ENCODE measurements at regions not wholly inside any gene's neighbourhood (a gene's known extent, or its start where the extent isn't known, plus 50 kb on each side); places are given as distances from the start of the nearest gene placed in this dataset.

DNA sequence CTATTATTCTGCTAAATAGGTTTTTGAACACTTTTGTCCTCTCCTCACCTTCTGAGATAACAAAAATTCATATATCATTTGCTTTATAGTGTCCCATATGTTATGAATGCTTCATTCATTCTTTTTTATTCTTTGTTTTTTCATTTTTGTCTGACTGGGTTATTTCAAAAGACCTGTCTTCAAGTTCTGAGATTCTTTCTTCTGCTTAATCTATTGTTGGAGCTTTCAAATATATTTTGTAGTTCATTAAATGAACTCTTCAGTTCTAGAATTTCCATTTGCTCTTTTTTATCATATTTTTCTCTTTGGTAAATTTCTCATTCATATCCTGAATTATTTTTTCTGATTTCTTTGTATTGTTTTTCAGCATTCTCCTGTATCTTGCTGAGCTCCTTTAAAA, 53.1 kb upstream of the SCIN start:
- DNase-seq (ENCODE audit: extremely low read depth, low read depth), result no peak

DNA sequence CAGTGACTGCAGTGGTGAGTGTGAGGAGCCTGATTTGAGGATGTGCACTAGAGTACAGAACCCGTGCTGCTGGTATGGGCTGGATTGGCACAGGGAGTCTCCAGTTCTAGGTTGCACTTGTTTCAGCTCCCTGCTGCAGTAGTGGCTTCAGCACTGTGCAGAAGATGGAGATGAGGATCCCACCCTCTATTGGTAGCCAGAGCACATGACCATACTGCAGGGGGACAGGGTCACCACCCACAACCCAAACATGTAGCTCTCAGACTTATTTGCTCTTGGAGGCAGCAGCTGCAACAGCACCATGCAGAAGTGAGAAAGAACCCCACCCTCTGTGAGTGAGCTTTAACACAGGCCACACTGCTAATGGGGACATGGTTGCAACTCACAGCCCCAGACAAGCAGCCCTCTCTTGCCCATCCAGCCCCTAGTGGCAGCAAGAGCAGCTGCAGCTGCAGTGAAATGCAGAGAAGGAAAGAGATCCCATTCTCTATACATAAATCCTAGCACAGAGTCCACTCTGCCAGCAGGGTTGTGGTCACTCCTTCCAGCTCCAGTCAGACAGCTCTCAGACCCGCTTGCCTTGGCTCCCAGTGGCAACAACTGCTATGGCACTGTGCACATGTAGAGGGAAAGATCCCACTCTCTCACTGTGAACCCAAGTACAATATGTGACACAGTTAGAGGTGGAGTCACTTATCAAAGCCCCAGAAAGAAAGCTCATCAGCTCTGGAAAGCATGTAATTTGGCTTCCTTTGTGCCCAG, 51.4 kb upstream of the SCIN start:
- peak; percentile 17 for DNase-seq (ENCODE audit: extremely low read depth, low read depth)

DNA sequence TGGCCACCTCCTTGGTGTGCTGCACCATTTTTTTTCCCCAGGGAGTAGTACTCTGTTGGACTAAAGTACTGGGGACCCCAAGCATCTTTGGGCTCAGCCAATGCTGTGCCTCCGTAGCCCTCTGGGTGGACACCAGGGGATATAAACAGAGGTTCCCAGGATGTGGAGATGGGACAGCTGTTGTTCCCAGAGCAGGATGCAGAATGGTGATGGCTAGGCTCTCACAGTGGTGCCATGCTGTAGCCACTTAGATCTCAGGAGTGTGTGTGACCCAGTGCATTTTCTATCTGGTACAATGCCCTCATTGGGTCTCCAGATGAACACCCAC, 50.9 kb upstream of the SCIN start:
- DNase-seq (ENCODE audit: extremely low read depth, low read depth), result no peak

Data from NCI-H460 (cell line).